SU-DHL-6 (cell line): ENCODE measurements at regions not wholly inside any gene's neighbourhood (a gene's known extent, or its start where the extent isn't known, plus 50 kb on each side); places are given as distances from the start of the nearest gene placed in this dataset.

Experiments
- H2AFZ ChIP-seq: fragments of 200-600 bp; sonication (generic); 2 replicates; pipeline ENCODE4 v1.6.1; 2014; ENCODE audit warnings: low read depth, mild to moderate bottlenecking, moderate library complexity, mixed read lengths, antibody characterized with exemption, low read length; ENCODE audit not compliant: severe bottlenecking
- H3F3A ChIP-seq: fragments of 200-600 bp; shearing (Covaris generic); 2 replicates; pipeline ENCODE4 v1.6.0; 2016; ENCODE audit warnings: antibody characterized with exemption, mild to moderate bottlenecking; ENCODE audit not compliant: insufficient read depth
- H3K27ac ChIP-seq: fragments of 200-600 bp; sonication (generic); 2 replicates; pipeline ENCODE4 v1.5.1; 2016; ENCODE audit warnings: low read depth, mild to moderate bottlenecking, low read length, moderate library complexity, mixed read lengths
- H3K27me3 ChIP-seq: fragments of 200-600 bp; sonication (generic), shearing (Covaris generic); 2 replicates; pipeline ENCODE4 v1.6.0; 2014; ENCODE audit warnings: mild to moderate bottlenecking, low read length
- H3K36me3 ChIP-seq: fragments of 200-600 bp; sonication (generic); 2 replicates; pipeline ENCODE4 v1.6.1; 2014; ENCODE audit warnings: mild to moderate bottlenecking, low read length, mixed read lengths
- H3K4me2 ChIP-seq: fragments of 300-600, 200-600 bp; shearing (Covaris generic), sonication (generic); 2 replicates; pipeline ENCODE4 v1.6.0; 2014; ENCODE audit warnings: low read length, low read depth, mild to moderate bottlenecking; ENCODE audit not compliant: poor library complexity, severe bottlenecking
- H3K4me3 ChIP-seq: fragments of 200-600 bp; sonication (generic); 2 replicates; pipeline ENCODE4 v1.5.1; 2014; ENCODE audit warnings: antibody characterized with exemption, low read length, mild to moderate bottlenecking, mixed read lengths; ENCODE audit not compliant: insufficient read depth, poor library complexity, severe bottlenecking
- H3K79me2 ChIP-seq: fragments of 200-600 bp; sonication (generic); 2 replicates; pipeline ENCODE4 v1.6.1; 2014; ENCODE audit warnings: mild to moderate bottlenecking, low read length, moderate library complexity; ENCODE audit not compliant: insufficient read depth
- H3K9ac ChIP-seq: fragments of 200-600 bp; sonication (generic); 2 replicates; pipeline ENCODE4 v1.7.0; 2014; ENCODE audit warnings: mild to moderate bottlenecking, low read length
- H3K9me2 ChIP-seq: fragments of 200-600 bp; sonication (generic); replicated peaks from 2 replicates; pipeline ENCODE4 v1.6.1; 2014; ENCODE audit warnings: low read length; ENCODE audit not compliant: insufficient read depth
- H3K9me3 ChIP-seq: fragments of 200-600 bp; sonication (generic); 2 replicates; pipeline ENCODE4 v1.6.1; 2014; ENCODE audit warnings: low read length, mixed read lengths; ENCODE audit not compliant: insufficient read depth
- H4K20me1 ChIP-seq: fragments of 200-600 bp; sonication (generic); 2 replicates; pipeline ENCODE4 v1.6.1; 2014; ENCODE audit warnings: low read depth, mild to moderate bottlenecking, antibody characterized with exemption, low read length, moderate library complexity, mixed read lengths
- CTCF ChIP-seq: fragments of 200-600 bp; sonication (generic); IDR thresholded peaks from one replicate; pipeline ENCODE4 v1.5.1; 2017; ENCODE audit warnings: antibody characterized with exemption, mild to moderate bottlenecking, low read length, moderate library complexity; ENCODE audit not compliant: insufficient read depth, poor library complexity, severe bottlenecking
- EZH2phosphoT487 ChIP-seq: fragments of 200-600 bp; sonication (generic), shearing (Covaris generic); conservative IDR thresholded peaks from 2 replicates; pipeline ENCODE4 v1.6.1; 2018; ENCODE audit warnings: mild to moderate bottlenecking, antibody characterized with exemption, low read length, moderate library complexity, mixed read lengths

GRCh38 chr12:116370886-116371580 is 93.5 kb upstream of the MED13L start:
- Histone ChIP-seq H3F3A (no peaks in the 10 kb centered on the region), H4K20me1 (no peaks in the 10 kb centered on the region), H3K27me3 (no peaks in the 10 kb centered on the region), H3K27ac (no peak overlapping the region), H3K9me2 (no peaks in the 10 kb centered on the region), H3K4me3 (no peak overlapping the region), H3K4me2 (no peak overlapping the region), H3K9ac (no peak overlapping the region), H3K36me3 (no peaks in the 10 kb centered on the region), H3K9me3 (no peaks in the 10 kb centered on the region), H3K79me2 (no peaks in the 10 kb centered on the region), H2AFZ (no peak overlapping the region)
- TF ChIP-seq EZH2phosphoT487 (no peak), CTCF (no peak)

GRCh38 chr12:116372815-116373214 is 95.3 kb upstream of the MED13L start:
- H2AFZ ChIP-seq, result no peak overlapping the region
- TF ChIP-seq EZH2phosphoT487 (no peak), CTCF (no peak)
- H3K9ac ChIP-seq, result no peak overlapping the region
- H3K9me3 ChIP-seq, result no peaks in the 10 kb centered on the region
- no peaks in the 10 kb centered on the region for H3K79me2 ChIP-seq
- no peak overlapping the region for H3K4me2 ChIP-seq
- no peak overlapping the region for H3K4me3 ChIP-seq
- no peaks in the 10 kb centered on the region for H3K36me3 ChIP-seq
- H4K20me1 ChIP-seq, result no peaks in the 10 kb centered on the region
- no peaks in the 10 kb centered on the region for H3K27me3 ChIP-seq
- no peaks in the 10 kb centered on the region for H3F3A ChIP-seq
- H3K9me2 ChIP-seq, result no peaks in the 10 kb centered on the region
- no peak overlapping the region for H3K27ac ChIP-seq

GRCh38 chr12:116373572-116374206 is 96.2 kb upstream of the MED13L start:
- Histone ChIP-seq H3K4me3 (no peak overlapping the region), H3K9ac (no peak overlapping the region), H3F3A (no peaks in the 10 kb centered on the region), H3K9me3 (no peaks in the 10 kb centered on the region), H3K4me2 (no peak overlapping the region), H2AFZ (no peak overlapping the region), H3K27ac (no peak overlapping the region), H3K79me2 (no peaks in the 10 kb centered on the region), H3K36me3 (no peaks in the 10 kb centered on the region), H4K20me1 (no peaks in the 10 kb centered on the region), H3K9me2 (no peaks in the 10 kb centered on the region), H3K27me3 (no peaks in the 10 kb centered on the region)
- TF ChIP-seq EZH2phosphoT487 (no peak), CTCF (no peak)
